ENCODE measurements at regions not wholly inside any gene's neighbourhood (a gene's known extent, or its start where the extent isn't known, plus 50 kb on each side); places are given as distances from the start of the nearest gene placed in this dataset.

- TF ChIP-seq CTCF (conservative IDR thresholded peaks at IDR 0.05; ENCODE audit: low read length) (no peak), EZH2phosphoT487 (IDR thresholded peaks at IDR 0.05; ENCODE audit: borderline replicate concordance, low read depth, low read length) (no peak)
These were observed 130.4 kb upstream of the CDYL start for GRCh38 chr6:4645713-4646360.
